GM19467 (cell line): ENCODE measurements at regions not wholly inside any gene's neighbourhood (a gene's known extent, or its start where the extent isn't known, plus 50 kb on each side); places are given as distances from the start of the nearest gene placed in this dataset.

Experiments used
- ATAC-seq: cut with Tn5 transposase; IDR thresholded peaks from one replicate; pipeline ENCODE4 v1.9.1; 2021; ENCODE audit warnings: mild to moderate bottlenecking, moderate library complexity; ENCODE audit not compliant: unreplicated experiment

- ATAC-seq = no peak
These were observed 499.5 kb upstream of the KLF4 start for GRCh38 chr9:107989099-107989498.

GRCh38 chr9:107984956-107985355, 495.4 kb upstream of the KLF4 start:
- no peak for ATAC-seq

GRCh38 chr9:107983762-107984161, 494.2 kb upstream of the KLF4 start:
- ATAC-seq = no peak

- no peak for ATAC-seq
These were observed 493.6 kb upstream of the KLF4 start for GRCh38 chr9:107983181-107983603.

GRCh38 chr9:107982745-107983144, 493.2 kb upstream of the KLF4 start:
- ATAC-seq = no peak

- ATAC-seq = no peak
These were observed 492.4 kb upstream of the KLF4 start for GRCh38 chr9:107982001-107982400.

- no peak for ATAC-seq
These were observed 491.4 kb upstream of the KLF4 start for GRCh38 chr9:107980984-107981383.

GRCh38 chr9:107976767-107977166, 487.2 kb upstream of the KLF4 start:
- no peak for ATAC-seq

- ATAC-seq = no peak
These were observed 485.9 kb upstream of the KLF4 start for GRCh38 chr9:107975426-107976010.

GRCh38 chr9:107973451-107973850, 483.9 kb upstream of the KLF4 start:
- ATAC-seq = no peak

GRCh38 chr9:107972346-107972745, 482.8 kb upstream of the KLF4 start:
- no peak for ATAC-seq

GRCh38 chr9:107971241-107971640, 481.7 kb upstream of the KLF4 start:
- no peak for ATAC-seq

- no peak for ATAC-seq
These were observed 481.2 kb upstream of the KLF4 start for GRCh38 chr9:107970726-107971125.

GRCh38 chr9:107969727-107970126, 480.2 kb upstream of the KLF4 start:
- ATAC-seq = no peak

GRCh38 chr9:107969141-107969540, 479.6 kb upstream of the KLF4 start:
- no peak for ATAC-seq

- no peak for ATAC-seq
These were observed 473.7 kb upstream of the KLF4 start for GRCh38 chr9:107963246-107963645.

GRCh38 chr9:107960916-107961315, 471.3 kb upstream of the KLF4 start:
- no peak for ATAC-seq

- ATAC-seq = no peak
These were observed 464.7 kb upstream of the KLF4 start for GRCh38 chr9:107954312-107954711.

- no peak for ATAC-seq
These were observed 464.1 kb upstream of the KLF4 start for GRCh38 chr9:107953556-107954125.

GRCh38 chr9:107952773-107953172, 463.2 kb upstream of the KLF4 start:
- no peak for ATAC-seq

- no peak for ATAC-seq
These were observed 461.9 kb upstream of the KLF4 start for GRCh38 chr9:107951511-107951910.

GRCh38 chr9:107949061-107949460, 459.5 kb upstream of the KLF4 start:
- no peak for ATAC-seq

GRCh38 chr9:107948601-107949000, 459.0 kb upstream of the KLF4 start:
- no peak for ATAC-seq
